ENCODE measurements at regions not wholly inside any gene's neighbourhood (a gene's known extent, or its start where the extent isn't known, plus 50 kb on each side); places are given as distances from the start of the nearest gene placed in this dataset.
"Not testable (repeated sequence)": the region's sequence is repeated elsewhere in the genome, so short reads cannot be mapped to it uniquely, and the experiment has no call there.

- H3K27ac ChIP-seq (ENCODE audit: low read length), result no peak overlapping the region
- no peak overlapping the region for H2AFZ ChIP-seq (ENCODE audit: low read depth, low read length)
- H3K79me2 ChIP-seq (ENCODE audit: low read length), result no peaks in the 10 kb centered on the region
- H3K9me3 ChIP-seq (ENCODE audit: insufficient read depth, low read length), result no peaks in the 10 kb centered on the region
- H3K27me3 ChIP-seq (ENCODE audit: low read depth, low read length), result no peaks in the 10 kb centered on the region
- no peaks in the 10 kb centered on the region for H3K36me3 ChIP-seq (replicated peaks; ENCODE audit: low read depth, low read length)
- H3K4me2 ChIP-seq (ENCODE audit: low read length), result no peak overlapping the region
- H3K4me3 ChIP-seq (ENCODE audit: low read length), result no peak overlapping the region
- H4K20me1 ChIP-seq (ENCODE audit: insufficient read depth, low read length), result no peaks in the 10 kb centered on the region
- H3K9ac ChIP-seq (ENCODE audit: low read length), result no peak overlapping the region
- H3K4me1 ChIP-seq (ENCODE audit: low read length), result peaks cover 6% of the 10 kb centered on the region
- TF ChIP-seq EZH2phosphoT487 (IDR thresholded peaks at IDR 0.05; ENCODE audit: low read depth), result no peak
- TF ChIP-seq, protein P1, sequence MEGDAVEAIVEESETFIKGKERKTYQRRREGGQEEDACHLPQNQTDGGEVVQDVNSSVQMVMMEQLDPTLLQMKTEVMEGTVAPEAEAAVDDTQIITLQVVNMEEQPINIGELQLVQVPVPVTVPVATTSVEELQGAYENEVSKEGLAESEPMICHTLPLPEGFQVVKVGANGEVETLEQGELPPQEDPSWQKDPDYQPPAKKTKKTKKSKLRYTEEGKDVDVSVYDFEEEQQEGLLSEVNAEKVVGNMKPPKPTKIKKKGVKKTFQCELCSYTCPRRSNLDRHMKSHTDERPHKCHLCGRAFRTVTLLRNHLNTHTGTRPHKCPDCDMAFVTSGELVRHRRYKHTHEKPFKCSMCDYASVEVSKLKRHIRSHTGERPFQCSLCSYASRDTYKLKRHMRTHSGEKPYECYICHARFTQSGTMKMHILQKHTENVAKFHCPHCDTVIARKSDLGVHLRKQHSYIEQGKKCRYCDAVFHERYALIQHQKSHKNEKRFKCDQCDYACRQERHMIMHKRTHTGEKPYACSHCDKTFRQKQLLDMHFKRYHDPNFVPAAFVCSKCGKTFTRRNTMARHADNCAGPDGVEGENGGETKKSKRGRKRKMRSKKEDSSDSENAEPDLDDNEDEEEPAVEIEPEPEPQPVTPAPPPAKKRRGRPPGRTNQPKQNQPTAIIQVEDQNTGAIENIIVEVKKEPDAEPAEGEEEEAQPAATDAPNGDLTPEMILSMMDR (IDR thresholded peaks at IDR 0.05; ENCODE audit: low read depth, low read length), result no peak
These were observed 157.6 kb downstream of the NFKBIZ start for GRCh38 chr3:102006812-102007485.

GRCh38 chr3:102008436-102008835 lies 159.1 kb downstream of the NFKBIZ start:
- H3K4me3 ChIP-seq (ENCODE audit: low read length); H3K36me3 ChIP-seq (replicated peaks; ENCODE audit: low read depth, low read length): not testable (repeated sequence)

GRCh38 chr3:102016417-102016816 lies 167.1 kb downstream of the NFKBIZ start:
- TF ChIP-seq EZH2phosphoT487 (IDR thresholded peaks at IDR 0.05; ENCODE audit: low read depth), result no peak
- TF ChIP-seq, protein P1 (IDR thresholded peaks at IDR 0.05; ENCODE audit: low read depth, low read length), result no peak
- H3K27me3 ChIP-seq (ENCODE audit: low read depth, low read length), result no peaks in the 10 kb centered on the region
- peak overlapping the region; percentile 14; the same call in 1 of the 2 replicates for H3K4me2 ChIP-seq (ENCODE audit: low read length)
- H3K4me1 ChIP-seq (ENCODE audit: low read length), result peaks cover 54% of the 10 kb centered on the region
- no peaks in the 10 kb centered on the region for H3K9me3 ChIP-seq (ENCODE audit: insufficient read depth, low read length)
- no peaks in the 10 kb centered on the region for H4K20me1 ChIP-seq (ENCODE audit: insufficient read depth, low read length)
- H3K36me3 ChIP-seq (replicated peaks; ENCODE audit: low read depth, low read length), result peaks cover 5% of the 10 kb centered on the region
- no peak overlapping the region for H3K9ac ChIP-seq (ENCODE audit: low read length)
- no peaks in the 10 kb centered on the region for H3K79me2 ChIP-seq (ENCODE audit: low read length)
- no peak overlapping the region for H3K4me3 ChIP-seq (ENCODE audit: low read length)
- H3K27ac ChIP-seq (ENCODE audit: low read length), result peak overlapping the region; percentile 25; the same call in 1 of the 2 replicates
- no peak overlapping the region for H2AFZ ChIP-seq (ENCODE audit: low read depth, low read length)

More at GRCh38 chr3:102008436-102008835, 159.1 kb downstream of the NFKBIZ start:
- H3K4me1 ChIP-seq (ENCODE audit: low read length); H3K4me2 ChIP-seq (ENCODE audit: low read length); H3K27me3 ChIP-seq (ENCODE audit: low read depth, low read length); H3K9me3 ChIP-seq (ENCODE audit: insufficient read depth, low read length); H2AFZ ChIP-seq (ENCODE audit: low read depth, low read length); H4K20me1 ChIP-seq (ENCODE audit: insufficient read depth, low read length); H3K9ac ChIP-seq (ENCODE audit: low read length); H3K79me2 ChIP-seq (ENCODE audit: low read length); H3K27ac ChIP-seq (ENCODE audit: low read length): not testable (repeated sequence)

DNA sequence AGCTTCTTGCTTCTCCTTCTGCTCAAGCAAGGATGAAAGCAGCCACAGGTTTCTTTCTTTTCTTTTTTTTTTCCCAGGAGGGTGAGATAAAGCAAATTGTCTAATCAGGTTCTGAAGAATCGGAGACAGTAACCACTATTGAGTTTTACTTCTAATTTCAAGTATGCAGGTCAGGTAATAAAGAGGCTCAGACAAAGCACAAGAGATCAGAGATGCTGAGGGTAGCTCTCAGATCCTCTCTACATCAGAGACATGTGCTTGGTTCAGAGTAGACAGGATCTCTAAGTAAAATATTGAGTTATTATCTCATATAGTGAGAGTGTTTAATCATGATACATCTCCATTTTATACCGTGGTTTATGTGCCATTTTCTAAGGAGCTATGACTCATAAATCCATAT lies 168.5 kb downstream of the NFKBIZ start:
- peak overlapping the region; percentile 13; the same call in 1 of the 2 replicates for H3K27ac ChIP-seq (ENCODE audit: low read length)
- no peak overlapping the region; the same call in 1 of the 2 replicates for H2AFZ ChIP-seq (ENCODE audit: low read depth, low read length)
- H3K27me3 ChIP-seq (ENCODE audit: low read depth, low read length), result no peaks in the 10 kb centered on the region
- peaks cover 9% of the 10 kb centered on the region for H3K36me3 ChIP-seq (replicated peaks; ENCODE audit: low read depth, low read length)
- no peak overlapping the region for H3K4me3 ChIP-seq (ENCODE audit: low read length)
- peaks cover 58% of the 10 kb centered on the region for H3K4me1 ChIP-seq (ENCODE audit: low read length)
- H3K9me3 ChIP-seq (ENCODE audit: insufficient read depth, low read length), result no peaks in the 10 kb centered on the region
- no peaks in the 10 kb centered on the region for H4K20me1 ChIP-seq (ENCODE audit: insufficient read depth, low read length)
- TF ChIP-seq EZH2phosphoT487 (IDR thresholded peaks at IDR 0.05; ENCODE audit: low read depth), result no peak
- TF ChIP-seq, protein P1 (IDR thresholded peaks at IDR 0.05; ENCODE audit: low read depth, low read length), result no peak
- H3K79me2 ChIP-seq (ENCODE audit: low read length), result no peaks in the 10 kb centered on the region
- peak overlapping the region; percentile 59 for H3K4me2 ChIP-seq (ENCODE audit: low read length)
- H3K9ac ChIP-seq (ENCODE audit: low read length), result peak overlapping the region; percentile 10; the same call in 1 of the 2 replicates
